HG02938 (cell line): ENCODE measurements at regions not wholly inside any gene's neighbourhood (a gene's known extent, or its start where the extent isn't known, plus 50 kb on each side); places are given as distances from the start of the nearest gene placed in this dataset.

Experiments used
- ATAC-seq: cut with Tn5 transposase; IDR thresholded peaks from one replicate; pipeline ENCODE4 v1.9.1; 2021; ENCODE audit warnings: mild to moderate bottlenecking, moderate library complexity; ENCODE audit not compliant: unreplicated experiment

DNA sequence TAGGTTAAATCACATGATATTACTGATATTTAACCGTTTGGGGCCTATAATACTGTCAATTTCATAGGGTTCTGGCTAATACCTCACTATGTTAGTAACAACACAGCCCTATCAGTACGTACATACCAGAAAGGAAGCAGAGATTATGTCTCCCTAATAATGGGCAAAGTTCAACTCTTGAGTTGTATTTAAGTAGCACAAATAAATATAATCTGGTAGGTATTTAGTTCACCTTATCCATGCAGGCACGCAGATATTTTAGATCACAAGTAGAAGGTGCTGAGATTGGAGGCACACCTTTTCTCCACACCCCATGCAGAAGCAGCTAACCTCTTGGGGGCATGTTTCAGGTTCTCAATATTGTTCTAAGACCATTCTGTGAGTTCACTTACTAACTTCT, 118.9 kb downstream of the IRS1 start:
- ATAC-seq = no peak

DNA sequence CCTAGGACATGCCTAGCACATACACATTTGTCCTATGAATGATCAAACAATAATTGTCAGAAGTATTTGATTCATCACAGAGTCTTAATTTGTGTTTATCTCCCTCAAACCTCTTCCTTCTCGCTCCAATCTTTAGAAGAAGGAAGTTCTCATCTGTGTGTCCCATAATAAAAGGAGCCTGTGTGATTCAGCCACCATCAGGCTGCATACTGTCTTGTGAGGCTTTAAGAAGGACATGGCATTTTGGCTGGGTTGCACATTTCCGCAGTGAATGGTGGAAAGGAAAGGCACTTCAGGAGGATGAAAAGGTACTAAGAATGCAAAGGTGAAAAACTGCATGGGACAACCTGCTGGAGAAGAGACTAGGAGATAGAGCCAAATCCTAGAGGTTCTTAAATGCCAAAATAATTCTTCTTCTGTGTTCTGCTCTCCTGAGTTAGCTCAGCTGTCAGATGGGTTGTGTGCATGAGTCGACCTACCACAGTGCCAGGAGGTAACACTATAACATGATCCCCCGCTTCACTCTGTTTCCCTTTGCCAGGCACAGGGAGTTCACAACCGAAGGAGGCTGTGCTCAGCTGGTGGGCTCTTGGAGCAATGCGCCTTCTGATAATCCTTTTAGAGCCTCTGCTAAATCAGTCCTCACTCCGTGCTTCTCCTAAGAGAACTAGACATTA, 120.1 kb downstream of the IRS1 start:
- ATAC-seq = no peak

DNA sequence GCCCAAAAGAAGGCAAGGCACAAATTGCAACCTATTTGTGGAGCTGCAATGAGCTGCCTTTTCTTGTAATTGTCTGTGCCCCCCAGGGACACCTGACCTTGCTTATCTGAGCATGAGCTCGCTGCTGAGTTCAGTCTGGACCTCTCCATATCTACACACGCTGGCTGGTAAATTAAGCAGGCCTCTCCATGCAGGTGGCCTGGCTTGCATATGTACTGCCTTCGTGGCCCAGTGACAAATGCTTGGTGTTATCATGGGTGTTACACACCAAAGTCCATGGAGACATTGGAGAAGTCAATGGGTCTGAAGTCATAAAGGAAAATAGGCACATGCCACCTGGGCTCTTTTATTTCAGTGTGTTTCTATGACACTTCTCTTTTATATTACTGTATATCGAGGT, 121.2 kb downstream of the IRS1 start:
- ATAC-seq = no peak

DNA sequence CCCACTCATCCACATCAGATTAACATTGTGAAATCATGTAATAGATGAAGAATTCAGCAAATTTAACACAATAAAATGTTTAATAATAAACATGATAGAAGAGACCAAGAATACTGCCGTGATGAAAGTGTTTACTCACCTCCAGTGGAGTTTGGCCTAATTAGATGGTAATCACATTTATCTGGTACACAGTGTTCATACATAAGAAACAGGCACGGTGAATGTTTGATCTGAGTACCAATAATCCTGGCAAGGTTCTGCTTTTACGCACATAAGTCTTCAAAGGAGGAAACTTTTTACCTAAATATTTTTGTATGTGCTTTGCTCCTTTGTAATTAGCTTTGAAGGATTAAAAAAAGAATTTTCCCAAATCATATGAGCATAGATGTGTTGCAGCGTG, 122.5 kb downstream of the IRS1 start:
- ATAC-seq = no peak

DNA sequence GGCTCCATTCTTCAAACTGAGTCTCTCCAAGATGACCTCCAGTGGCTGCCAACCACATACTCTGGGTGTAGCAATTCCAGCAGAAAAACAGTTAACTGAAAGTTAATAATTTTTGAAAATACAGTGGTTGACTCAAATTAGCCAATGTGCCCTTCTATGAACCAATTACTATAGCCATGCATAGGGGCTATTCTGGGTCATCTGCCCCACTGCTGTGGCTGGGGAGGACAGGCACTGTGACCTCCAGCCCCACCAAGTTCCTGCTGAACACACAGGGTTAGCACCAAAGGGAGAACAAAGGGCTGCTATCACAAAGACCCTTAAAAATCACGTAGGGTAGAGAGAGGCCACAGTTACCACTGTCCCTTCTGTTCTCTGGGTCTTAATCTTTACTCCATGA, 123.0 kb downstream of the IRS1 start:
- no peak for ATAC-seq

DNA sequence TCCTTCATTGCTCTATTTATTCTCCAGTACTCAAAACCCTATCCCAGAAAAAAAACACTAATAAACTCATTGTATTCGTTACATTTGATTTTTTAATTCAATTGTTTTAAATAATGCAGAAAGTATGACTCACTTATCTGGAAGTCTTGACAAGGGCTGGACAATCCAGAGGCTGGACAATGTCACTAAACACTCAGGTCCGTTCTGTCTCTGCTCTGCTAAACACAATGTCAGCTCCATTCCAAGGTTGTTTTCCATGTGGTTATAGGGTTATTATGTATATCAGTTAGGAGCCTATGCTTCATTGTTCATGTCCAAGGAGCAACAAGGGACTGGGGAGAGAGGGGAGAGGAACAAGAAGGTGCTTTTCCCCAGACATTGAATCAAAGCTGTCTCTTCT, 125.5 kb downstream of the IRS1 start:
- ATAC-seq = no peak

DNA sequence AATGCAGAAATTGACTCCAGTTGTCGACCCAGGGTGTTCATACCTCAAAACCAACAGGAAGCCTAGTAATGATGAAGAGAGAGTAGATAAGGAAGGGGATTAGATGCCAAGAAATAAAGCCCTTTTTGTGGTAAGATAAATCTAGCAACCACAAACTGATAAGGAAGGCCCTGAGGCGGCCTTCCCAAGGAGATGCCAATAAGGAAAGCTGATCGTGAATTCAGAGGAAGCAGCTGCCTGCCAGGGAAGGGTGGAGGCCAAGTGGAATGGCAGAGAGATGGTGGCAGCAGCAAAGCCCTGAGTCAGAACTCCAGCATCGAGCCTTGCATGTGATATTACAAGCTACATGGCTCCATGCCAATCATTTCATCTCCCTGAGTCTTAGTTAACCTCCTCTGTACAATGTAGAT, 126.3 kb downstream of the IRS1 start:
- ATAC-seq = no peak

DNA sequence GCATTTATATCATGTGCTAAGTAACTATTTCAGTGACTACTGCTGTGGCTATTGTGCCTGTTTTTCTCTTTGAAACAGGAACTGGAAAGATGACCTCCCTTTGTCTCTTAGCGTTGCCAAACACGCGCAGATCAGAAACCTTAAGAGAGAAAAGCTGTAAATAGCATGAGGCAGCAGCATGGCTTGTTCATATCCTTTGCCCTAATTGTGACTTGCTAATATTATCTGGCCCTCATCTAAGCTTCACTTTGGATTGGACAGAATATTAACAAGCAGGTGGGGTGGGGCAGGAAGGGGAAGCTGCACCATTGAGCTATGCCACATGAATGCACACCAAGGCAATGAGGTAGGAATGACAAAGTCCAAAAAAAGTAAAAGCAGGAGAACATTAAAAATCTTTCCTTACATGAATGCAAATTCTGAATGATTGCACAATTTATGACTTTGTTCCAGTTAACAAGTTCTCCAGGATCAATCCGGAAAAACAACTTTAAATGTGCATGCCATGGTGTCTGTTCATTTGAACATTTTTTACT, 128.4 kb downstream of the IRS1 start:
- ATAC-seq = no peak

DNA sequence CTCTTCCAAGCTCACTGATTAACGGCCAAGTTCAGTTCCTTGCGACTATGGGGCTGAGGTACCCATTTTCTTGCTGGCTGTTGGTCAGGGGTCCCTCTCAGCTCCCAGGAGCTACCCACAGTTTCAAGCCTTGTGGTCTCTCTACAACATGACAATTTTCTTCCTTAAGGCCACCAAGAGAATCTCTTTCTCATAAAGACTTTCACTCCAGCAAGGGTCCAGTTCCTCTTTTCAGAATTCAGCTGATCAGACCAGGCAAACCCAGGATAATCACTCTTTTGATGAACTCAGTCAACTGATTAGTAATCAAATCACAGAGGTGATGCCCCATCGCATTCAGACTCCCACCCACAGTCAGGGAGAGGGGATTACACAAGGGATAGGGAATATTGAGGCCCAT, 129.7 kb downstream of the IRS1 start:
- peak; percentile 85 for ATAC-seq

DNA sequence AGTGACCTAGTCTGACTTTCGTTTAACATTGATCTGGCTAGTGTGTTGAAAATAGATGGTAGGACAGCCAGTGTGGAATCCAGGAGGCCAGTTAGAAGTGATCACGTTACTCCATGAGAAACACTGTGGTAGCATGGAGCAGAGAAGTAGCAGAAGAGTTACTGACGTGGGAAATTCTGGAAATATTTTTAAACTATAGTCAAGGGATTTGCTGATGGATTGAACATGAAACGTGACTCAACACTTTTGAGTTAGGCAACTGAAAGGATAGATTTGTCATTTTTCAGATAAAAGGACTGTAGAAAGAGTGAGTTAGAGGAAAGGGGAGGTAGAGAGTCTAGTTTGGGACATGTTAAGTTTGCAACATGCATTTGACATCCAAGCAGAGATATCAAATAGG, 130.4 kb downstream of the IRS1 start:
- no peak for ATAC-seq

DNA sequence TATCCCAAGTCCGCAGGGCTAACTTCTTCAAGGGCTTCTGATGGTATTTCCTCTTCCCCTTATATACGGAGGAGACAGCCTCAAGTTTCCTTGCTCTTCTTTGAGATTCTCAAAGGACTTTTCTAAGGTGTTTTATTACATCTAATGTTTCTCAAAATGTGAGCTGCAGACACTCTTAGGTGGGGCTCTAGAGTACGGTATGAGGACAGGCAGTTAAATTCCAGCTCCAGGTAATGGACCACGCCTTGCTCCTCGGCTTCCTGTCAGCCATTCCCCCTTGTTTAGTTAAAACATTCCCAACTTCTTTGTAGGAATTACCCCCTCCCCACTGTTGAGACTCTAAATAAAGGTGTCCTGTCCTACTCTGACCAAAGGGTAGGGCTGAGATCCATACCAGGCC, 131.9 kb downstream of the IRS1 start:
- no peak for ATAC-seq

DNA sequence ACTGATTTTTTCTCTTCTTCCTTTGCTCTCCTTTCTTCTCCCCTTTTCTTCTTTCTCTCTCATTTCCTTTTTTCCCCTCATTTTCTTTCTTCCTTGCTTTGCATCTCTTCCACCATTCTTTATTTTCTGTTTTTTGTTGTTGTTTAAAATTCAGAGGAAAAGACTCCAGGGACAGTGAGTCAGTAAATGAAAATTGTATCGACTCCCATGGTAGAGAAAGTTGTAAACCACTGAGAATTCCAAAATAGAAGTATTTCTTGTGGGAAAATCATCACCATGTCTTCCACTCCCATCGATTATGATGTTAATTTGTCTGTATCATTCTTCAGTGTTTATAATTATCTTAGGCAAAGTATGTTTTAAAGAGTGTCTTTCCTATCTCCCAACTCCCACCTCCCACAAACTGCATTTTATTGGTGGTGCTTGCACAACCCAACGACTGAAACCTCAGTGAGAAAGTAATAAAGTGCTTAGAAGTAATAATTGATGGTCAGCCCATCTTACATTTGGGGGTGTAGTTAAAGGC, 134.3 kb downstream of the IRS1 start:
- ATAC-seq = no peak

DNA sequence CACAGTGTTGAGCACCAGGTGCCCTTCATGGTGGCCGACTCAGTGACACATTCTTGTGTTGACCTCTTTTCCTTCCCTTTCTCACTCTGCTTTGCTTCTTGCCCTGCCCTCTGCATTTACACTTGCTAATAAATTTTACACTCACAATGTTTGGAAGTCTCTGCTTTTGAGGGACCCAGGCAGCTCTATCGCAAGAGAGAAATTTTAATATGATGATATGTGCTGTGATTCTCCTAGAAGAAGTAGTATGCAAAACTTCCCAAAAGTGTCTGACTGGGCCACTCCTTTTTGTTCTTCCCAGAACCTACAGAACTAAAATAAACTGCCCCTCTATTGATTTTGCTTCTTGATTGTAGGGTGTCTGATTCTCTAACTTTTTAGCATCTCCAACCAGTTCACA, 135.0 kb downstream of the IRS1 start:
- no peak for ATAC-seq

DNA sequence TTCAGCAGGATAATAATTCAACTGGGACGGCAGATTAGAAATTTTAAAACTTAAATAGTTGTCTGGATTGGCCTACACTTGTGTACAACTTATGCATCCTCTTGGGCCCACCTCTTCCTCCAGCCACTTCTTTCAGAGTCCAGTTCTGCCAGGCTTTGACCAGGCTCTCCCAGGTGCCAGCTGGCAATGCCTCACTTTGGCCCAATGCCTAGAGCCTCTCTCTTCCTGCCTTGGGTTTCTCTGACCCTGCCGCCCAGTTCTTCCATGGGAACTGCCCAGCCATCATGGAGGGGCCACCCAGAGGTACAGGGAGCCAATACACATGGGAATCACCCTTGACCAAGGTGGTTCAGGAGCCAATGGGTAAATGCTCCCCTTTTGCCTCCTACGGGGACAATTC, 135.5 kb downstream of the IRS1 start:
- ATAC-seq = no peak

DNA sequence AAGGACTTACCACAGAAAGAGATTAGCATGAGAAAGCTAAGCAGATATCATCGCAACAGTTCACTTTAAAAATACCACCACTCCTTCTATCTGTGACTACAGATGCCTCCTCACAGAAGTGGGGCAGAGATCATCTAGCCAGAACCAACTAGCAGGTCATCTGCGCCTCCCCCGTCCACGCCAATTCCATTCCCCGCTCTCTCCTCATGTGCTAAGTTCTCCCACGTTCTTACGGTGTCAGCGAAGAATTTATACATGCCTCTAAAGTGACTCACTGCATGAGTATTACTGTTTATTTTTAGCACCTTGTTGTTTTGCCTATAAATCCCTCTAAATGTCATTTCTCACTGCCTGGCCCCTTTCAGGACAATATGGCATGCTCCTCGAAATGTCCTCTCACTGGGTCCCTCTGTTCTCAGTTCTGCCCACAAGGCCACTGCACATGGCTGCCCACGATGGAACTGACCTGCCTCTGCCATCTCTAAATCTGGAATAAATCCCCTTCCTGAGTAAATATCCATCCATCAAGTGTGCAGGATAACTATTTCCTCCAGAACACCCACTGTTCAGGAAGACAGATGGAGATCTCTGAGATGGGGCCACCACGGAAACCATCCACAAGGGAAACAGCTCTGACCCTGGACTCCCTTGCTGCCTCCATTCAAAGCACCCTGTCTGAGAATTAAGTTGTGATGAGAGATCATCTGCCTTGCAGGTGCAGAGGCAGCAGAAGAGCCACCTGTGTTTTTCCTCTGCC, 137.7 kb downstream of the IRS1 start:
- no peak for ATAC-seq

DNA sequence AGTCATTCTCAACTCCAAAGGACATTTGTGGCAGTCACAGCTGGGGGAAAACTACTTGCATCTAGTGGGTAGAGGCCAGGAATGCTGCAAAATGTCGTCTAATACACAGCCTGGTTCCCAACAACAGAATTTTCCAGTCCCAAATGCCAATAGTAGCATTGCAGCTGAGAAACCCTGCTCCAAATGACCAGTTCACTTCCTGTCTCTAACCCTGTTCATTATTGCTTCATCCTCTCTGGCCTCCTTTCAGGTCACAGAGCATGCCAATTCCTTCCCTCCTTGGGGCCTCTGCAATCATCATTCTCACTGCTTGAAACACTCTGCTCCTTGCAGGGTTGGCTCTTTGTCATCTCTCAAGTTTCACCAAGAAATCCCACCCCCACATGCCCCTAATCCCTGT, 139.1 kb downstream of the IRS1 start:
- no peak for ATAC-seq

DNA sequence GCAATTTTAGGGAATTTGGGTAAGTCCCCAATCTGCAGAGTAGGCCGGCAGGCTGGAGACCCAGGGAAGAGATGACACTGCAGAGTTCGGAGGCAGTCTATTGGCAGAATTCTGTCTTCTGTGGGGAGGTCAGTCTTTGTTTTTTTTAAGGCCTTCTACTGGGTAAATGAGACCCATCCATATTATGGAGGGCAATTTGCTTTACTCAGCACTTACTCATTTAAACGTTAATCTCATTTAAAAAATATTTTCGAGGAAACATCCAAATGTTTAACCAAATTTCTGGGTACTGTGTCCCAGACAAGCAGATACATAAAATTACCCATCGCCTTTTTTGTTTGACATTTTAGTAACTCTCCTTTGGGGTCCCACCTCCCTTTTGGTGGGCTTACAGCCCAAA, 139.5 kb downstream of the IRS1 start:
- no peak for ATAC-seq

DNA sequence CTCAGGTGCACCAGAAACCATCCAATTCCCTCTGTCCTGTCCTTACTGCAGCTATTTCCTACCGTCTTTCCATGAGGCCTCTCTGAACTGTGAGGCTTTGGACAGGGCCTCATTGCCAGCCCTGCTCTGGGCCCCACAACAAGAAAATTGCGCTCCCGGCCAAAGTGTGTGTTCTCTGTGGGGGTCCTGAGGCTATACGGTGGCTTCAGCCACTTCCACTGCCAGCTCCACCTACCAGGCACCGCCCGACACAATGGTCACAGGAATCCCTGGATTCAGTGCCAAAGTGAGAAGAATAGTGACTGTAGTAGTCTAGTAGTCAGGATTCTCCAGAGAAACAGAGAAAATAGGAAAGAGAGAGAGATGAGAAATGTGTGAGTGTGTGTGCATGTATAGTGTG, 140.2 kb downstream of the IRS1 start:
- no peak for ATAC-seq

DNA sequence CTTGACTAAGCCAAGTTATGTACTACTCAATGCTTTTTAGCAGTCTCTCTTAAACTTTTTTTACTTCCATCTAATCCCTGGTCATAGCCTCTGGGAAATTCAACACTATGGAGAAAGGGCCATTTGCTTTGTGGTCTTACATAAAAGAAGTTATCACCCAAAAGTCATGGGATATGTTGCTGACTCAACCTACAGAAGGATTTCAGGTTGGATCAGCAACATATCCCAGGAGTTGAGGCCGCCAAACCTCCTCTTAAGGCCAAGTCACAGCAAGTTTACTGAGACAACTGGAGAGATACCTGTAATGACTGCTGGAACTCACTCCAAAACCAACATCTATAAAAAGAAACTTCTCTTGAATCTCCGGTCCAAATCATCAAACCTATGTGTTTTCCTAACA, 141.1 kb downstream of the IRS1 start:
- no peak for ATAC-seq

DNA sequence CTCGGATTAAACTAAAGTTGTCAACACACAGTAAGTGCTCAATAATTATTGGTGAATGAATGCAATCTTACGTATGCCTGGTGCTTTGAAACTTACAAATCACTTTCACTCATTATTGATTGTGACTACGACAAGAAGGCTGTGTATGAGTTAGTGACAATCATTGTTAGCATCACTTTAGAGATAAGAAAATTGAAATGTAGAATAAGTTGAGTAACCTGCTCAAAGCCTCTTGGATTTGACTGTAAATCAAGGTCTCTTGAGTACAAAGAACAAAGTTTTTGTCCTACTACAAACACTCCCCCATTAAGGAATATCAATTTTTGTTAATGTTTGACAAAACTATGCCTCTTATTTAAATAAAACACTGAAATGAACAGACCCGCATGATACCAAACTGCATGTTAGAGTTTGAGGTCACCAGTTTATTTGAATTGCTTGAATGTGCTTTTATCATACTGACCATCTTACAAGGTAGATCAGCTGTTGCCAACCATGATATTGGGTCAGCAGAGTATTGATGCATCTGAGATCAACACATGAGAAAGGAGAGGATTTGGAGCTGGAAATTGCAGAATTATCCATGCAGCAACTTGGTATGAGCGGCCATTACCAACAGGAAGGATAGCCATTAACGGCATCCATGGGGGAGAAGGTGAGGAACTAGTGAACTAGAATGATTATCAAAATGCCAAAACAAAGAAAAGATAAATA, 142.1 kb downstream of the IRS1 start:
- no peak for ATAC-seq

DNA sequence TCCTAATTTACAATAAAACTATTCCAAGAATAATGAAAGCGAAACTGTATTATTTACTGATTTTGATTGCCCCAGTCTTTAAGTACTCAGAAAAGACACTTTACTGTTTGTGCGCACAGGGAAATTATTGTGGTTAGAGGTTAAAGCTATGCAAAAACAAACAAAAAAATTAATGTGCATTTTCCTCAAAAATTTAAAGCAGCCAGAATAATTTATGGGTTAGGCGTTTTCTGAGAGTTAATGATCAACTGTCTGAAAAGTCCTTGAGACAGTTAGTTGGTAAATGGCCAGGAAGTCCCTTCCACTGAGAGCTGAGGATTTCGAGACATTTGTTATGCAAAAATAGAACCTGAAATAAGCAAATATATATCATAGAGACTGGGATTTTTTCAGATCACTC, 143.3 kb downstream of the IRS1 start:
- no peak for ATAC-seq

DNA sequence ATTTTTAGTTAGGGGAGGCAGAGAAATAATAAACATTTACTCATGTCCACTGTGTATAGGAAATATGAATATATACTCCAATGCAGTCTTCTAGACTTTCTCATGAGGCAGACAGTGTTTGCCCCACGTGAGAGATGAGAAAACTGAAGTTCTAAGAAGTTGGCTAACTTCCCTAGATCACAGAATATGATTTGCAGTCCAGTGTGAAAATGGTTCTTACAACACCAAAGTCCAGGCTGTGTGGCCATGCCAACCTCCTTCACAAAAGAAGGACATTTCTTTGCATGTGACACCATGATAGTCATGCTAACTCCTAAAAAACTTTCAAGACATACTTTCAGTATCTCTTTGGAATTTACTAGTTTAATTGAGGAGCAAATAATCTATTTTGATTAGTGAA, 143.7 kb downstream of the IRS1 start:
- ATAC-seq = no peak
